ENCODE measurements at regions not wholly inside any gene's neighbourhood (a gene's known extent, or its start where the extent isn't known, plus 50 kb on each side); places are given as distances from the start of the nearest gene placed in this dataset.

- no peak for DNase-seq
These were observed 107.9 kb upstream of the ALDH1B1 start for GRCh38 chr9:38284588-38285051.

GRCh38 chr9:38284039-38284575 lies 108.4 kb upstream of the ALDH1B1 start:
- no peak for DNase-seq

- no peak for DNase-seq
These were observed 109.7 kb upstream of the ALDH1B1 start for GRCh38 chr9:38282756-38283155.

GRCh38 chr9:38281917-38282316 lies 110.6 kb upstream of the ALDH1B1 start:
- no peak for DNase-seq

- DNase-seq = no peak
These were observed 111.3 kb upstream of the ALDH1B1 start for GRCh38 chr9:38281196-38281595.

- no peak for DNase-seq
These were observed 112.2 kb upstream of the ALDH1B1 start for GRCh38 chr9:38280251-38280800.

GRCh38 chr9:38278931-38279679 lies 113.4 kb upstream of the ALDH1B1 start:
- no peak for DNase-seq

GRCh38 chr9:38278457-38278856 lies 114.0 kb upstream of the ALDH1B1 start:
- no peak for DNase-seq

- no peak for DNase-seq
These were observed 114.8 kb upstream of the ALDH1B1 start for GRCh38 chr9:38277601-38278200.

GRCh38 chr9:38276771-38277439 lies 115.6 kb upstream of the ALDH1B1 start:
- no peak for DNase-seq

GRCh38 chr9:38274800-38275199 lies 117.7 kb upstream of the ALDH1B1 start:
- DNase-seq = no peak

- no peak for DNase-seq
These were observed 119.8 kb upstream of the ALDH1B1 start for GRCh38 chr9:38272710-38273109.

- DNase-seq = no peak
These were observed 120.7 kb upstream of the ALDH1B1 start for GRCh38 chr9:38271666-38272241.

GRCh38 chr9:38269775-38270174 lies 122.7 kb upstream of the ALDH1B1 start:
- no peak for DNase-seq

- no peak for DNase-seq
These were observed 129.0 kb upstream of the ALDH1B1 start for GRCh38 chr9:38263532-38263931.

GRCh38 chr9:38259519-38260218 lies 132.8 kb upstream of the ALDH1B1 start:
- DNase-seq = no peak

- no peak for DNase-seq
These were observed 133.4 kb upstream of the ALDH1B1 start for GRCh38 chr9:38259056-38259455.

- DNase-seq = no peak
These were observed 134.8 kb upstream of the ALDH1B1 start for GRCh38 chr9:38257626-38258215.

GRCh38 chr9:38256461-38256860 lies 136.0 kb upstream of the ALDH1B1 start:
- no peak for DNase-seq

GRCh38 chr9:38255599-38255998 lies 136.9 kb upstream of the ALDH1B1 start:
- DNase-seq = no peak

GRCh38 chr9:38254756-38255155 lies 137.7 kb upstream of the ALDH1B1 start:
- no peak for DNase-seq

- no peak for DNase-seq
These were observed 138.4 kb upstream of the ALDH1B1 start for GRCh38 chr9:38254151-38254550.

Measured in stimulated activated CD4-positive, alpha-beta T cell treated with anti-CD3 and anti-CD28 coated beads, Interleukin-15, amount 100 ng/mL, for 24 hours (primary cell).